GM21717 (cell line): ENCODE measurements at regions not wholly inside any gene's neighbourhood (a gene's known extent, or its start where the extent isn't known, plus 50 kb on each side); places are given as distances from the start of the nearest gene placed in this dataset.
"Not testable (repeated sequence)": the region's sequence is repeated elsewhere in the genome, so short reads cannot be mapped to it uniquely, and the experiment has no call there.

ENCODE experiments used
- ATAC-seq: cut with Tn5 transposase; IDR thresholded peaks from one replicate; pipeline ENCODE4 v1.9.1; 2021; ENCODE audit warnings: mild to moderate bottlenecking, moderate library complexity; ENCODE audit not compliant: unreplicated experiment

- ATAC-seq, result no peak
Observed at GRCh38 chr11:86749821-86750401, 50.4 kb upstream of the PRSS23 start.

GRCh38 chr11:86749376-86749775 is 51.0 kb upstream of the PRSS23 start:
- no peak for ATAC-seq

GRCh38 chr11:86748296-86748695 is 52.0 kb upstream of the PRSS23 start:
- no peak for ATAC-seq

- no peak for ATAC-seq
Observed at GRCh38 chr11:86747801-86748200, 52.5 kb upstream of the PRSS23 start.

- no peak for ATAC-seq
Observed at GRCh38 chr11:86746514-86746913, 53.8 kb upstream of the PRSS23 start.

GRCh38 chr11:86745571-86745970 is 54.8 kb upstream of the PRSS23 start:
- no peak for ATAC-seq

- ATAC-seq, result peak; percentile 44
Observed at GRCh38 chr11:86743223-86744118, 56.9 kb upstream of the PRSS23 start.

- ATAC-seq, result no peak
Observed at GRCh38 chr11:86741839-86742805, 58.2 kb upstream of the PRSS23 start.

- ATAC-seq, result no peak
Observed at GRCh38 chr11:86741484-86741835, 58.9 kb upstream of the PRSS23 start.

GRCh38 chr11:86740628-86741483 is 59.5 kb upstream of the PRSS23 start:
- ATAC-seq, result no peak

- no peak for ATAC-seq
Observed at GRCh38 chr11:86738568-86738967, 61.8 kb upstream of the PRSS23 start.

GRCh38 chr11:86737737-86738136 is 62.6 kb upstream of the PRSS23 start:
- no peak for ATAC-seq

GRCh38 chr11:86737230-86737629 is 63.1 kb upstream of the PRSS23 start:
- ATAC-seq, result no peak

GRCh38 chr11:86736291-86737143 is 63.8 kb upstream of the PRSS23 start:
- ATAC-seq, result no peak

- ATAC-seq, result no peak
Observed at GRCh38 chr11:86735451-86736290, 63.3 kb upstream of the ME3 start.

- not testable (repeated sequence) for ATAC-seq
Observed at GRCh38 chr11:86732739-86733138, 60.3 kb upstream of the ME3 start.

- ATAC-seq, result not testable (repeated sequence)
Observed at GRCh38 chr11:86732286-86732685, 59.9 kb upstream of the ME3 start.

GRCh38 chr11:86729576-86729975 is 57.2 kb upstream of the ME3 start:
- ATAC-seq, result not testable (repeated sequence)

- no peak for ATAC-seq
Observed at GRCh38 chr11:86728562-86728961, 56.1 kb upstream of the ME3 start.
